H1 (cell line): ENCODE measurements at regions not wholly inside any gene's neighbourhood (a gene's known extent, or its start where the extent isn't known, plus 50 kb on each side); places are given as distances from the start of the nearest gene placed in this dataset.

Source experiments
- BCL11A ChIP-seq, 2 experiments: IDR thresholded peaks; one replicate each; pipeline ENCODE4 v1.6.1; 2011; ENCODE audit warnings: low read depth in 2 of 2, low read length in 2 of 2, mild to moderate bottlenecking in 2 of 2
- BRCA1 ChIP-seq: IDR thresholded peaks from 2 replicates; pipeline ENCODE4 v1.6.1; 2012; ENCODE audit warnings: low read depth, low read length, improper control_type of control experiment
- CHD1 ChIP-seq: IDR thresholded peaks from 2 replicates; pipeline ENCODE4 v1.6.1; 2012; ENCODE audit warnings: low read depth, low read length, improper control_type of control experiment
- CHD7 ChIP-seq: fragments of 300-600 bp; sonication (generic); IDR thresholded peaks from 2 replicates; pipeline ENCODE4 v1.7.1; 2012; ENCODE audit warnings: low read length, moderate library complexity, mild to moderate bottlenecking, inconsistent platforms; ENCODE audit not compliant: insufficient replicate concordance
- CTCF ChIP-seq, 3 experiments: IDR thresholded peaks; 1 replicate in 2 of 3; 2 replicates in 1 of 3; pipeline versions ENCODE4 v1.5.1 to v1.6.1; 2011; ENCODE audit warnings: low read length in 3 of 3, mild to moderate bottlenecking in 3 of 3, inconsistent platforms in 2 of 3, low read depth in 1 of 3, moderate library complexity in 1 of 3; ENCODE audit not compliant: insufficient read depth in 1 of 3; ENCODE audit errors: control extremely low read depth in 1 of 3
- FOSL1 ChIP-seq: IDR thresholded peaks from 2 replicates; pipeline ENCODE4 v1.6.1; 2011; ENCODE audit warnings: mild to moderate bottlenecking, low read depth, low read length, moderate library complexity; ENCODE audit not compliant: insufficient read depth
- KDM4A ChIP-seq: IDR thresholded peaks from one replicate; pipeline ENCODE4 v1.7.1; 2012; ENCODE audit warnings: low read depth, mild to moderate bottlenecking, moderate library complexity, low read length, inconsistent platforms; ENCODE audit not compliant: severe bottlenecking
- POLR2A ChIP-seq, 2 experiments: IDR thresholded peaks; 1 replicate in 1 of 2; 2 replicates in 1 of 2; pipeline ENCODE4 v1.6.1; 2011; ENCODE audit warnings: low read depth in 2 of 2, low read length in 2 of 2, mild to moderate bottlenecking in 2 of 2; ENCODE audit errors: control extremely low read depth in 1 of 2
- POLR2AphosphoS5 ChIP-seq: IDR thresholded peaks from 2 replicates; pipeline ENCODE4 v1.6.1; 2011; ENCODE audit warnings: low read depth, low read length
- SP1 ChIP-seq: IDR thresholded peaks from 2 replicates; pipeline ENCODE4 v1.6.1; 2011; ENCODE audit warnings: low read depth, low read length
- USF2 ChIP-seq: IDR thresholded peaks from 2 replicates; pipeline ENCODE4 v1.6.1; 2011; ENCODE audit warnings: low read length, improper control_type of control experiment

GRCh38 chr11:15412054-15412453 is 297.3 kb downstream of the INSC start:
- TF ChIP-seq CTCF (IDR thresholded peaks at IDR 0.05; ENCODE audit: control extremely low read depth in 1 of 3, insufficient read depth in 1 of 3, low read depth in 1 of 3, low read length in 3 of 3) (no peak), USF2 (no peak), CHD1 (no peak), POLR2AphosphoS5 (no peak), CHD7 (no peak), BCL11A (IDR thresholded peaks at IDR 0.05; ENCODE audit: low read depth in 2 of 2, low read length in 2 of 2) (no peak), FOSL1 (no peak), BRCA1 (no peak), SP1 (no peak), POLR2A (IDR thresholded peaks at IDR 0.05; ENCODE audit: control extremely low read depth in 1 of 2, low read depth in 2 of 2, low read length in 2 of 2) (no peak), KDM4A (no peak)
